ENCODE measurements at regions not wholly inside any gene's neighbourhood (a gene's known extent, or its start where the extent isn't known, plus 50 kb on each side); places are given as distances from the start of the nearest gene placed in this dataset.

DNA sequence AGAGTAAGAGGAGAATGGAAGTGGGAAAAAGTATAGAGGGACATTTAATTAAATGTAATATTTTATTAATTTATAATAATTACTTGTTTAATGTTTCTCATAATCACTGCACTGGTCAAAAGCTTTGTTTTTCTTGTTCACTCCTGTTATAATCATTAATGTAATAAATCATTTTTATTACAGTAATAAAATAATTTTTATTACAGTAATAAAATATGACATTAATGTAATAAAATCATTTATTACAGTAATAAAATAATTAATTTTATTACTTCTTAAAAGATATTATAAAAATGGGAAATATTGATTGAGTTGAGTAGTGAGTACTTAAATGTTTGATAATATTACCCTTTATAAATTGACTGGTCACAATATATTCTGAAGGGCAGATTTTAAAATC lies 181.1 kb upstream of the SOX2 start:
- ChIA-PET CTCF (no interaction called here), POLR2A (no interaction called here)
- ATAC-seq (ENCODE audit: low read depth), result no peak
- H3K4me1 Mint-ChIP-seq, result no peaks in the 10 kb centered on the region
- TF ChIP-seq, protein P1, sequence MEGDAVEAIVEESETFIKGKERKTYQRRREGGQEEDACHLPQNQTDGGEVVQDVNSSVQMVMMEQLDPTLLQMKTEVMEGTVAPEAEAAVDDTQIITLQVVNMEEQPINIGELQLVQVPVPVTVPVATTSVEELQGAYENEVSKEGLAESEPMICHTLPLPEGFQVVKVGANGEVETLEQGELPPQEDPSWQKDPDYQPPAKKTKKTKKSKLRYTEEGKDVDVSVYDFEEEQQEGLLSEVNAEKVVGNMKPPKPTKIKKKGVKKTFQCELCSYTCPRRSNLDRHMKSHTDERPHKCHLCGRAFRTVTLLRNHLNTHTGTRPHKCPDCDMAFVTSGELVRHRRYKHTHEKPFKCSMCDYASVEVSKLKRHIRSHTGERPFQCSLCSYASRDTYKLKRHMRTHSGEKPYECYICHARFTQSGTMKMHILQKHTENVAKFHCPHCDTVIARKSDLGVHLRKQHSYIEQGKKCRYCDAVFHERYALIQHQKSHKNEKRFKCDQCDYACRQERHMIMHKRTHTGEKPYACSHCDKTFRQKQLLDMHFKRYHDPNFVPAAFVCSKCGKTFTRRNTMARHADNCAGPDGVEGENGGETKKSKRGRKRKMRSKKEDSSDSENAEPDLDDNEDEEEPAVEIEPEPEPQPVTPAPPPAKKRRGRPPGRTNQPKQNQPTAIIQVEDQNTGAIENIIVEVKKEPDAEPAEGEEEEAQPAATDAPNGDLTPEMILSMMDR (IDR thresholded peaks at IDR 0.05), result no peak
- no peak overlapping the region for H3K27ac Mint-ChIP-seq
- DNase-seq, result no peak
- H3K36me3 Mint-ChIP-seq (ENCODE audit: low read depth), result no peaks in the 10 kb centered on the region
- peaks cover 10% of the 10 kb centered on the region for H3K9me3 Mint-ChIP-seq
- no peak overlapping the region for H3K4me3 Mint-ChIP-seq
- intact Hi-C loops (cut with micrococcal nuclease), result no loop called here
- H3K27me3 Mint-ChIP-seq, result no peaks in the 10 kb centered on the region

DNA sequence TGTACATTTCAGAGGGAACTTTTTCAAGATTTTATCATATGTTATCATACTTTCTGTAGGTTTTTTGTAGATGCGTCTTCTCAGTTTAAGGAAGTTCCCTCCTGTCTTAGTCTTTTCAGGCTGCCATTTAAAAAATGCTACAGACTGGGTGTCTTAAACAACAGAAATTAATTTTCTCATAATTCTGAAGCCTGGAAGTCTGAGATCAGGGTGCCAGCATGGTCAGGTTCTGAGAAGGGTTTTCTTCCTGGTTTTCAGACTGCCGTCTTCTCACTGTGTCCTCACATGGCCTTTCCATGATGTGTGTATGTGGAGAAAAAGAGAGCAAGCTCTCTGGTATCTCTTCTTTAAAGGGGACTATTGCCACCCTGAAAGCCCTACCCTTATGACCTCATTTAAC lies 189.9 kb upstream of the SOX2 start:
- no peak overlapping the region for H3K27ac Mint-ChIP-seq
- no peaks in the 10 kb centered on the region for H3K36me3 Mint-ChIP-seq (ENCODE audit: low read depth)
- no peaks in the 10 kb centered on the region for H3K4me1 Mint-ChIP-seq
- peaks cover 15% of the 10 kb centered on the region for H3K9me3 Mint-ChIP-seq
- CTCF ChIA-PET, result no interaction called here
- TF ChIP-seq, protein P1 (IDR thresholded peaks at IDR 0.05), result no peak
- POLR2A ChIA-PET, result no interaction called here
- DNase-seq, result no peak
- intact Hi-C loops (cut with micrococcal nuclease), result no loop called here
- no peaks in the 10 kb centered on the region for H3K27me3 Mint-ChIP-seq
- H3K4me3 Mint-ChIP-seq, result no peak overlapping the region
- no peak for ATAC-seq (ENCODE audit: low read depth)

DNA sequence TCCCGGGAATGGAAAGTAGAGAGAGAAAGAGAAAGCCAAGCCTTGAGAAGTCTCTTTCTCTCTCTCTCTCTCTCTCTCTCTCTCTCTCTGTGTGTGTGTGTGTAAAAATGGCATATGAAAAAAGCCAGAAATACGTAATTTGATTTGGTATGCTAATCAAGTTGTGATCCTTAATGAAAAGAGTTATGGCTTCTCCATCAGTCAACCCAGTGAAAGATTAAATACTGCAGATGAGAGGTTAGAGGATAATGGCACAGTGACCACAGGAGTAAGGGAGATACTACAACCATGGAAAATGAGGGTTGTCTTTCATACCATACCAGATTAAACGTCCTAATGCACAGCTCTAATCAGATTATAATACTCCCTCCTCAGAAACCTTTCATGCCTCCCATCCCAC lies 193.5 kb upstream of the SOX2 start:
- Mint-ChIP-seq H3K9me3 (peaks cover 6% of the 10 kb centered on the region), H3K4me1 (no peaks in the 10 kb centered on the region), H3K4me3 (no peak overlapping the region), H3K27me3 (no peaks in the 10 kb centered on the region), H3K36me3 (ENCODE audit: low read depth) (no peaks in the 10 kb centered on the region), H3K27ac (no peak overlapping the region)
- CTCF ChIA-PET, result no interaction called here
- TF ChIP-seq, protein P1 (IDR thresholded peaks at IDR 0.05), result no peak
- intact Hi-C loops (cut with micrococcal nuclease), result no loop called here
- no peak for DNase-seq
- ATAC-seq (ENCODE audit: low read depth), result no peak
- POLR2A ChIA-PET, result no interaction called here

DNA sequence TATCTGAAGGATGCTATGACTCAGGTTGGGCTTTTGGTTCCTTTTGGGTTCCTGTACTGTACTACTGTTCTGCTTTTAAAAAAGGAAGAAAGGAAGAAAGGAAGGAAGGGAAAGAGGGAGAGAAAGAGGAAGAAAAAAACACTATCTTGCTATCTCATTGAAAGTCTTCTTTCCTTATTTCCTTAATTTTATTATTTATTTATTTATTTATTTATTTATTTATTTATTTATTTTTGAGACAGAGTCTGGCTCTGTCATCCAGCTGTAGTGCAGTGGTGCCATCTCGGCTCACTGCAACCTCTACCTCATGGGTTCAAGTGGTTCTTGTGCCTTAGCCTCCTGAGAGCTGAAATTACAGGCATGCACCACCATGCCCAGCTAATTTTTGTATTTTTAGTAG lies 198.9 kb upstream of the SOX2 start:
- TF ChIP-seq, protein P1 (IDR thresholded peaks at IDR 0.05), result no peak
- H3K9me3 Mint-ChIP-seq, result peaks cover 21% of the 10 kb centered on the region
- ATAC-seq (ENCODE audit: low read depth) (no peak), DNase-seq (no peak)
- H3K4me1 Mint-ChIP-seq, result no peaks in the 10 kb centered on the region
- H3K27ac Mint-ChIP-seq, result no peak overlapping the region
- no peaks in the 10 kb centered on the region for H3K36me3 Mint-ChIP-seq (ENCODE audit: low read depth)
- intact Hi-C loops (cut with micrococcal nuclease), result no loop called here
- CTCF ChIA-PET, result no interaction called here
- H3K4me3 Mint-ChIP-seq, result no peak overlapping the region
- no peaks in the 10 kb centered on the region for H3K27me3 Mint-ChIP-seq
- POLR2A ChIA-PET, result no interaction called here

DNA sequence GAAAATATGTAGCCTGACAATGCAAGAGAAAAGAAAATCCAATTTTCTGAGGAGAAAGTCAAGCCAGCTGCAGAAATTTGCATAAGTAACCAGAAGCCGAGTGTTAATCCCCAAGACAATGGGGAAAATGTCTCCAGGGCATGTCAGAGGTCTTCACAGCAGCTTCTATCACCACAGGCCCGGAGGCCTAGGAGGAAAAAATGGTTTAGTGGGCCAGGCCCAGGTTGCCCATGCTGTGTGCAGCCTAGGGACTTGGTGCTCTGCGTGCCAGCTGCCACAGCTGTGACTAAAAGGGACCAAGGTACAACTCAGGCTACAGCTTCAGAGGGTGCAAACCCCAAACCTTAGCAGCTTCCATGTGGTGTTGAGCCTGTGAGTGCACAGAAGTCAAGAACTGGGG lies 201.2 kb upstream of the SOX2 start:
- Mint-ChIP-seq H3K4me3 (no peak overlapping the region), H3K27ac (no peak overlapping the region), H3K9me3 (peaks cover 19% of the 10 kb centered on the region), H3K4me1 (no peaks in the 10 kb centered on the region), H3K27me3 (no peaks in the 10 kb centered on the region), H3K36me3 (ENCODE audit: low read depth) (no peaks in the 10 kb centered on the region)
- ATAC-seq (ENCODE audit: low read depth), result no peak
- TF ChIP-seq, protein P1 (IDR thresholded peaks at IDR 0.05), result no peak
- no peak for DNase-seq
- CTCF ChIA-PET, result no interaction called here
- intact Hi-C loops (cut with micrococcal nuclease), result no loop called here
- POLR2A ChIA-PET, result no interaction called here
